ENCODE measurements at regions not wholly inside any gene's neighbourhood (a gene's known extent, or its start where the extent isn't known, plus 50 kb on each side); places are given as distances from the start of the nearest gene placed in this dataset.

DNA sequence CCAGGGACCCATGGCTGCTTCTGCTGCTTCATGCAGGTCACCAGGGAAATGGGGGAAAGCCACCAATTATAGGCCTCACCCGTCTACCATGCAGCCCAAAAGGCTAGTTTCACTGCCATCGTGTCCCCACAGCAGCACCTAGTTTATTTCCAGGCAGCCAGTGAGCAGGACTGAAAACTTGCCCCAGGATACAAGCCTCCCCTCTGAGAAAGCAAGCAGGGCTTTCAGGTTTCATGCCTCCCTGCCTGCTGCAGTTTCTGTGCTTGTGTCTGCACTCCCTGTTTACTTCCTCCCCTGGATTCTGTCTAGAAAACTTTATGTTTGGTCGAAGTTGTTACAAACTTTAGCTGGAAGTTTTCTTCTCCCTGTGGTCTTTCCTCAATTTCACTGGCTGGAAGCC is 319.1 kb downstream of the ANXA1 start:
- no peak overlapping the region for H3K9ac ChIP-seq (ENCODE audit: low read depth, low read length)

More for the DNA sequence above, 319.1 kb downstream of the ANXA1 start:
- no peak overlapping the region for H3K14ac ChIP-seq (replicated peaks; ENCODE audit: low read depth, low read length)
- no peak overlapping the region for H3K27ac ChIP-seq (ENCODE audit: insufficient read depth, low read length)
- POLR2A ChIA-PET (ENCODE audit: unreplicated experiment) = no interaction called here
- no peaks in the 10 kb centered on the region for H3K4me1 ChIP-seq (ENCODE audit: control insufficient read depth, insufficient read depth, low read length)
- no peak overlapping the region for H2BK20ac ChIP-seq (ENCODE audit: low read depth, low read length)
- no peak overlapping the region for H2BK120ac ChIP-seq (ENCODE audit: low read depth, low read length)
- H2BK5ac ChIP-seq (ENCODE audit: low read depth, low read length, poor library complexity, severe bottlenecking) = no peak overlapping the region
- no peaks in the 10 kb centered on the region for H3K79me1 ChIP-seq (ENCODE audit: low read depth in 1 of 2, low read length in 2 of 2)
- H3K36me3 ChIP-seq (ENCODE audit: control insufficient read depth, insufficient read depth, low read length) = no peaks in the 10 kb centered on the region
- H4K91ac ChIP-seq (ENCODE audit: insufficient read depth, low read depth, low read length) = no peak overlapping the region
- TF ChIP-seq, protein P1, sequence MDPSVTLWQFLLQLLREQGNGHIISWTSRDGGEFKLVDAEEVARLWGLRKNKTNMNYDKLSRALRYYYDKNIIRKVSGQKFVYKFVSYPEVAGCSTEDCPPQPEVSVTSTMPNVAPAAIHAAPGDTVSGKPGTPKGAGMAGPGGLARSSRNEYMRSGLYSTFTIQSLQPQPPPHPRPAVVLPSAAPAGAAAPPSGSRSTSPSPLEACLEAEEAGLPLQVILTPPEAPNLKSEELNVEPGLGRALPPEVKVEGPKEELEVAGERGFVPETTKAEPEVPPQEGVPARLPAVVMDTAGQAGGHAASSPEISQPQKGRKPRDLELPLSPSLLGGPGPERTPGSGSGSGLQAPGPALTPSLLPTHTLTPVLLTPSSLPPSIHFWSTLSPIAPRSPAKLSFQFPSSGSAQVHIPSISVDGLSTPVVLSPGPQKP (IDR thresholded peaks at IDR 0.05; ENCODE audit: borderline replicate concordance, low read depth, low read length) = no peak
- TF ChIP-seq MXI1 (IDR thresholded peaks at IDR 0.05; ENCODE audit: borderline replicate concordance, low read depth, low read length) (no peak), RCOR1 (IDR thresholded peaks at IDR 0.05; ENCODE audit: insufficient replicate concordance, low read length) (no peak), FOS (IDR thresholded peaks at IDR 0.05; ENCODE audit: low read depth, low read length) (no peak), CEBPB (IDR thresholded peaks at IDR 0.05; ENCODE audit: low read depth, low read length) (no peak), MAFK (IDR thresholded peaks at IDR 0.05; ENCODE audit: low read depth, low read length) (no peak), SMC3 (IDR thresholded peaks at IDR 0.05; ENCODE audit: low read depth, low read length) (no peak), RAD21 (IDR thresholded peaks at IDR 0.05; ENCODE audit: low read length) (no peak), NFE2L2 (IDR thresholded peaks at IDR 0.05; ENCODE audit: low read depth, low read length) (no peak), MAZ (IDR thresholded peaks at IDR 0.05; ENCODE audit: borderline replicate concordance, low read depth, low read length) (no peak)
- TF ChIP-seq, protein P2, sequence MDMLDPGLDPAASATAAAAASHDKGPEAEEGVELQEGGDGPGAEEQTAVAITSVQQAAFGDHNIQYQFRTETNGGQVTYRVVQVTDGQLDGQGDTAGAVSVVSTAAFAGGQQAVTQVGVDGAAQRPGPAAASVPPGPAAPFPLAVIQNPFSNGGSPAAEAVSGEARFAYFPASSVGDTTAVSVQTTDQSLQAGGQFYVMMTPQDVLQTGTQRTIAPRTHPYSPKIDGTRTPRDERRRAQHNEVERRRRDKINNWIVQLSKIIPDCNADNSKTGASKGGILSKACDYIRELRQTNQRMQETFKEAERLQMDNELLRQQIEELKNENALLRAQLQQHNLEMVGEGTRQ (IDR thresholded peaks at IDR 0.05; ENCODE audit: low read depth, low read length) = no peak
- no peak overlapping the region for H4K8ac ChIP-seq (ENCODE audit: low read depth in 2 of 2, low read length in 2 of 2)
- no peaks in the 10 kb centered on the region for H3K9me1 ChIP-seq (ENCODE audit: insufficient read depth, low read length)
- no peak overlapping the region for H4K5ac ChIP-seq (ENCODE audit: low read depth, low read length)
- ATAC-seq (ENCODE audit: low read depth) (no peak), DNase-seq (no peak)
- H2AFZ ChIP-seq (replicated peaks; ENCODE audit: low read length, poor library complexity) = no peak overlapping the region
- no peak overlapping the region for H3K4ac ChIP-seq (ENCODE audit: low read depth, low read length)
- 40% methylated on average over 1 of the region's 3 CpGs; no CpG with 5 or more reads in 1 of the 2 experiments for WGBS, 2 experiments (ENCODE audit: extremely low coverage in 2 of 2, insufficient read length in 1 of 2)
- H4K20me1 ChIP-seq (ENCODE audit: insufficient read depth, low read length) = no peaks in the 10 kb centered on the region
- H3K4me2 ChIP-seq (ENCODE audit: low read depth, low read length) = no peak overlapping the region
- no TSS peak for BruUV-seq (replicated peaks)
- intact Hi-C loops (cut with micrococcal nuclease) (no loop called here), in situ Hi-C loops (cut with MboI; ENCODE audit: low sequenced_read_pairs) (no loop called here), dilution Hi-C loops (cut with HindIII; ENCODE audit: low sequenced_read_pairs, unreplicated experiment) (no loop called here)
- H3K4me3 ChIP-seq (ENCODE audit: insufficient read depth, low read depth, low read length) = no peak overlapping the region
- H2AK9ac ChIP-seq (replicated peaks; ENCODE audit: low read depth, low read length, poor library complexity) = no peak overlapping the region
- CTCF ChIA-PET = no interaction called here
- no peak overlapping the region for H3K18ac ChIP-seq (ENCODE audit: low read depth, low read length)
- no peak overlapping the region for H2AK5ac ChIP-seq (ENCODE audit: low read depth, low read length)
- no peak overlapping the region for H3K23ac ChIP-seq (ENCODE audit: low read depth, low read length)
- no peaks in the 10 kb centered on the region for H3K27me3 ChIP-seq (ENCODE audit: control insufficient read depth, insufficient read depth, low read length)
- no peak overlapping the region for H2BK15ac ChIP-seq (ENCODE audit: low read depth, low read length)
- H3K9me3 ChIP-seq (ENCODE audit: control insufficient read depth, insufficient read depth, low read length) = peaks cover 22% of the 10 kb centered on the region
- H3K56ac ChIP-seq (ENCODE audit: extremely low read depth, insufficient read depth, low read length) = no peak overlapping the region

Measured in IMR-90 (cell line).